Ishikawa (cell line): ENCODE measurements at regions not wholly inside any gene's neighbourhood (a gene's known extent, or its start where the extent isn't known, plus 50 kb on each side); places are given as distances from the start of the nearest gene placed in this dataset.

Experiments used
- CEBPB ChIP-seq: IDR thresholded peaks from 2 replicates; pipeline ENCODE4 v1.6.1; 2012
- CREB1 ChIP-seq: IDR thresholded peaks from 2 replicates; pipeline ENCODE4 v1.6.1; 2012; ENCODE audit warnings: low read depth
- EGR1 ChIP-seq: IDR thresholded peaks from 2 replicates; pipeline ENCODE4 v1.6.1; 2012
- EP300 ChIP-seq: IDR thresholded peaks from 2 replicates; pipeline ENCODE4 v1.6.1; 2012; ENCODE audit warnings: borderline replicate concordance
- FOXM1 ChIP-seq: IDR thresholded peaks from 2 replicates; pipeline ENCODE4 v1.6.1; 2012; ENCODE audit warnings: low read depth, borderline replicate concordance
- RAD21 ChIP-seq: IDR thresholded peaks from 2 replicates; pipeline ENCODE4 v1.6.1; 2012; ENCODE audit warnings: low read depth
- TAF1 ChIP-seq: IDR thresholded peaks from 2 replicates; pipeline ENCODE4 v1.6.1; 2012; ENCODE audit warnings: low read depth, mild to moderate bottlenecking
- TCF12 ChIP-seq: IDR thresholded peaks from 2 replicates; pipeline ENCODE4 v1.6.1; 2012; ENCODE audit warnings: low read depth
- TEAD4 ChIP-seq: IDR thresholded peaks from 2 replicates; pipeline ENCODE4 v1.6.1; 2012
- TF ChIP-seq, protein P1 (sequence below): IDR thresholded peaks from 2 replicates; pipeline ENCODE4 v1.6.1; 2012; ENCODE audit warnings: low read depth, mild to moderate bottlenecking
- TF ChIP-seq, protein P2 (sequence below): IDR thresholded peaks from 2 replicates; pipeline ENCODE4 v1.6.1; 2012
- TF ChIP-seq, protein P3 (sequence below): IDR thresholded peaks from 2 replicates; pipeline ENCODE4 v1.6.1; 2012

DNA sequence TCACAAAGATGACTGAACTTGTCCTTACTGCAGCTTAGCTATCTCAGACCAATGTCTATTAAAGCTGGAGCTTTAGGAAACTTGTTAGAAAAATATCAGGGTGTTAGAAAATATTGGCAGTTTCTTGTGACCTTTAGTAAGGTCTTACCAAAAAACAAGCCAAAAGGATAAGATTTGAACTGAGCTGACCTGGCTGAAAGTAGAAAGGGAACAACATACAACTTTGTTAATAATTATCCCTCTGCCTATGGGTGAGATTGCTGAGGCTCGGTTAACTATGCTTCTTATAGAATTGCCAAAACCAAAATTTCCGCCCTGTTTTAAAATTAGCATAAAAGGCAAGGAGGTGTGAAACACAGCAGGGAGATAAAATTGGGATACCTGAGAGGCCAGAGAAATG lies 73.8 kb downstream of the DHRS2 start:
- no peak for TF ChIP-seq TCF12
- TF ChIP-seq EP300 = no peak
- TF ChIP-seq, protein P1, sequence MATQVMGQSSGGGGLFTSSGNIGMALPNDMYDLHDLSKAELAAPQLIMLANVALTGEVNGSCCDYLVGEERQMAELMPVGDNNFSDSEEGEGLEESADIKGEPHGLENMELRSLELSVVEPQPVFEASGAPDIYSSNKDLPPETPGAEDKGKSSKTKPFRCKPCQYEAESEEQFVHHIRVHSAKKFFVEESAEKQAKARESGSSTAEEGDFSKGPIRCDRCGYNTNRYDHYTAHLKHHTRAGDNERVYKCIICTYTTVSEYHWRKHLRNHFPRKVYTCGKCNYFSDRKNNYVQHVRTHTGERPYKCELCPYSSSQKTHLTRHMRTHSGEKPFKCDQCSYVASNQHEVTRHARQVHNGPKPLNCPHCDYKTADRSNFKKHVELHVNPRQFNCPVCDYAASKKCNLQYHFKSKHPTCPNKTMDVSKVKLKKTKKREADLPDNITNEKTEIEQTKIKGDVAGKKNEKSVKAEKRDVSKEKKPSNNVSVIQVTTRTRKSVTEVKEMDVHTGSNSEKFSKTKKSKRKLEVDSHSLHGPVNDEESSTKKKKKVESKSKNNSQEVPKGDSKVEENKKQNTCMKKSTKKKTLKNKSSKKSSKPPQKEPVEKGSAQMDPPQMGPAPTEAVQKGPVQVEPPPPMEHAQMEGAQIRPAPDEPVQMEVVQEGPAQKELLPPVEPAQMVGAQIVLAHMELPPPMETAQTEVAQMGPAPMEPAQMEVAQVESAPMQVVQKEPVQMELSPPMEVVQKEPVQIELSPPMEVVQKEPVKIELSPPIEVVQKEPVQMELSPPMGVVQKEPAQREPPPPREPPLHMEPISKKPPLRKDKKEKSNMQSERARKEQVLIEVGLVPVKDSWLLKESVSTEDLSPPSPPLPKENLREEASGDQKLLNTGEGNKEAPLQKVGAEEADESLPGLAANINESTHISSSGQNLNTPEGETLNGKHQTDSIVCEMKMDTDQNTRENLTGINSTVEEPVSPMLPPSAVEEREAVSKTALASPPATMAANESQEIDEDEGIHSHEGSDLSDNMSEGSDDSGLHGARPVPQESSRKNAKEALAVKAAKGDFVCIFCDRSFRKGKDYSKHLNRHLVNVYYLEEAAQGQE = no peak
- TF ChIP-seq CEBPB = no peak
- TF ChIP-seq, protein P2, sequence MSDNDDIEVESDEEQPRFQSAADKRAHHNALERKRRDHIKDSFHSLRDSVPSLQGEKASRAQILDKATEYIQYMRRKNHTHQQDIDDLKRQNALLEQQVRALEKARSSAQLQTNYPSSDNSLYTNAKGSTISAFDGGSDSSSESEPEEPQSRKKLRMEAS = no peak
- TF ChIP-seq CREB1 = no peak
- TF ChIP-seq TEAD4 = no peak
- TF ChIP-seq, protein P3, sequence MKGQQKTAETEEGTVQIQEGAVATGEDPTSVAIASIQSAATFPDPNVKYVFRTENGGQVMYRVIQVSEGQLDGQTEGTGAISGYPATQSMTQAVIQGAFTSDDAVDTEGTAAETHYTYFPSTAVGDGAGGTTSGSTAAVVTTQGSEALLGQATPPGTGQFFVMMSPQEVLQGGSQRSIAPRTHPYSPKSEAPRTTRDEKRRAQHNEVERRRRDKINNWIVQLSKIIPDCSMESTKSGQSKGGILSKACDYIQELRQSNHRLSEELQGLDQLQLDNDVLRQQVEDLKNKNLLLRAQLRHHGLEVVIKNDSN = no peak
- TF ChIP-seq TAF1 = no peak
- no peak for TF ChIP-seq RAD21
- no peak for TF ChIP-seq FOXM1
- no peak for TF ChIP-seq EGR1
